HepG2 (cell line): ENCODE measurements at regions not wholly inside any gene's neighbourhood (a gene's known extent, or its start where the extent isn't known, plus 50 kb on each side); places are given as distances from the start of the nearest gene placed in this dataset.

Source experiments
- ATAC-seq: fragments of 200-7000 bp; cut with Tn5 transposase; 3 replicates; pipeline ENCODE4 v1.9.1; 2020; ENCODE audit warnings: mild to moderate bottlenecking, moderate library complexity
- BruUV-seq: library from RNA; stranded (reverse); fragments of 400-500 nt; replicated peaks from 2 replicates; lab custom pipeline; 2021; lab: Mats Ljungman, UMichigan
- CTCF ChIA-PET: fragments of 300-600 bp; formaldehyde crosslinking; extraction: SDS; loops from one replicate; lab custom pipeline; 2021; ENCODE audit warnings: low total read pairs, inconsistent platforms, low intra/inter-chr PET ratio; lab: Yijun Ruan, JAX
- POLR2A ChIA-PET: fragments of 350-600 bp; sonication (Branson Sonifier 250); formaldehyde crosslinking; loops from one replicate; lab custom pipeline; 2020; ENCODE audit warnings: antibody characterized with exemption, inconsistent platforms; lab: Yijun Ruan, JAX
- DNase-seq: peaks from one replicate; pipeline ENCODE4 v3.0.0-alpha.2; 2015; ENCODE audit warnings: low spot score
- FAIRE-seq: peaks from 3 replicates; lab custom pipeline; 2011; peaks lifted over from hg19 to GRCh38; lab: Jason Lieb, UNC
- H2AFZ ChIP-seq: one replicate; pipeline ENCODE4 v1.6.1; 2011; ENCODE audit warnings: low read length, inconsistent platforms
- H3K27ac ChIP-seq: fragments of 300-600 bp; 3 replicates; pipeline ENCODE4 v1.8.0; 2011; ENCODE audit warnings: mixed run types, mild to moderate bottlenecking, mixed read lengths, low read length, inconsistent platforms; ENCODE audit not compliant: insufficient read depth; ENCODE audit errors: extremely low read length
- H3K27me3 ChIP-seq, 2 experiments: fragments of 200-600 bp in 1 of 2; 2 replicates in 1 of 2; 3 replicates in 1 of 2; pipeline versions ENCODE4 v1.6.0 to v1.8.0; 2011; ENCODE audit warnings: low read length in 2 of 2, mild to moderate bottlenecking in 2 of 2, moderate library complexity in 2 of 2, inconsistent platforms in 1 of 2; ENCODE audit not compliant: insufficient read depth in 2 of 2, control insufficient read depth in 1 of 2
- H3K36me3 ChIP-seq, 2 experiments: fragments of 200-600 bp in 1 of 2; replicated peaks in 1 of 2; 2 replicates in 1 of 2; 3 replicates in 1 of 2; pipeline versions ENCODE4 v1.5.1 to v1.8.0; 2011; ENCODE audit warnings: low read length in 2 of 2, inconsistent platforms in 1 of 2; ENCODE audit not compliant: insufficient read depth in 2 of 2, control insufficient read depth in 1 of 2
- H3K4me1 ChIP-seq: 2 replicates; pipeline ENCODE4 v1.5.1; 2012; ENCODE audit warnings: low read length, inconsistent platforms; ENCODE audit not compliant: insufficient read depth
- H3K4me2 ChIP-seq: 2 replicates; pipeline ENCODE4 v1.6.0; 2011; ENCODE audit warnings: low read depth, low read length, inconsistent platforms
- H3K4me3 ChIP-seq, 3 experiments: fragments of 200-600 bp in 1 of 3; sonication (generic), shearing (Covaris generic) in 1 of 3; replicated peaks in 1 of 3; 2 replicates each; pipeline ENCODE4 v1.5.1; 2011 to 2016; ENCODE audit warnings: low read length in 3 of 3, inconsistent platforms in 2 of 3, low read depth in 2 of 3, mild to moderate bottlenecking in 2 of 3, control low read depth in 1 of 3, mixed read lengths in 1 of 3; ENCODE audit not compliant: insufficient read depth in 1 of 3
- H3K79me2 ChIP-seq: one replicate; pipeline ENCODE4 v1.6.1; 2011; ENCODE audit warnings: low read length, inconsistent platforms; ENCODE audit not compliant: insufficient read depth
- H3K9ac ChIP-seq: 2 replicates; pipeline ENCODE4 v1.6.0; 2011; ENCODE audit warnings: mild to moderate bottlenecking, low read depth, low read length, inconsistent platforms; ENCODE audit not compliant: insufficient read depth
- H3K9me3 ChIP-seq: 2 replicates; pipeline ENCODE4 v1.5.1; 2012; ENCODE audit warnings: mild to moderate bottlenecking, low read length
- H4K20me1 ChIP-seq: 2 replicates; pipeline ENCODE4 v1.6.0; 2011; ENCODE audit warnings: inconsistent platforms, mild to moderate bottlenecking, low read length, moderate library complexity; ENCODE audit not compliant: insufficient read depth
- BRD4 ChIP-seq: sonication (generic); formaldehyde crosslinking; IDR thresholded peaks from 2 replicates; pipeline ENCODE4 v1.4.0; 2020; ENCODE audit warnings: missing genetic modification reagents
- DNMT3B ChIP-seq: conservative IDR thresholded peaks from 2 replicates; pipeline ENCODE4 v1.6.1; 2016; ENCODE audit warnings: missing biosample characterization, control low read depth
- FOXP1 ChIP-seq, 2 experiments: fragments of 450-650 bp in 1 of 2; IDR thresholded peaks; 2 replicates each; pipeline ENCODE4 v1.6.1; 2017 to 2018; ENCODE audit warnings: antibody characterized with exemption in 1 of 2
- GLI4 ChIP-seq: sonication (generic); formaldehyde crosslinking; IDR thresholded peaks from 2 replicates; pipeline ENCODE4 v1.5.1; 2020; ENCODE audit warnings: missing genetic modification reagents, mild to moderate bottlenecking, moderate library complexity, borderline replicate concordance
- RAD21 ChIP-seq: fragments of 450-650 bp; formaldehyde crosslinking; IDR thresholded peaks from 2 replicates; pipeline ENCODE4 v1.5.0; 2020; ENCODE audit warnings: mild to moderate bottlenecking
- STAG1 ChIP-seq: sonication (generic); formaldehyde crosslinking; IDR thresholded peaks from 2 replicates; pipeline ENCODE4 v1.4.0; 2020; ENCODE audit warnings: missing genetic modification reagents
- ZNF7 ChIP-seq: IDR thresholded peaks from 2 replicates; pipeline ENCODE4 v1.6.1; 2016; ENCODE audit warnings: missing biosample characterization, missing genetic modification reagents
- WGBS: methylation state at CpG from one replicate; pipeline ENCODE4 v1.1.6; 2017; ENCODE audit warnings: low lambda C conversion rate; 5-methylcytosine and 5-hydroxymethylcytosine counted together
- in situ Hi-C: cut with HindIII; loops from 2 replicates; pipeline ENCODE4 v1.10.0; 2017; ENCODE audit warnings: low pct_unique_long_range_greater_than_20kb; ENCODE audit not compliant: extremely low pct_ligation_motif_present
- intact Hi-C: fragments of 100-400 bp; cut with micrococcal nuclease; formaldehyde crosslinking; loops from one replicate; pipeline ENCODE4 v1.10.0; 2022; ENCODE audit not compliant: unreplicated experiment
- TF ChIP-seq, protein P1 (sequence below): sonication (generic); formaldehyde crosslinking; IDR thresholded peaks from 2 replicates; pipeline ENCODE4 v1.4.0; 2020; ENCODE audit warnings: missing genetic modification reagents
- TF ChIP-seq, protein P2 (sequence below): sonication (generic); formaldehyde crosslinking; IDR thresholded peaks from 2 replicates; pipeline ENCODE4 v1.4.0; 2020; ENCODE audit warnings: missing genetic modification reagents
- TF ChIP-seq, protein P3 (sequence below): sonication (generic); formaldehyde crosslinking; IDR thresholded peaks from 2 replicates; pipeline ENCODE4 v1.8.0; 2023; ENCODE audit warnings: mild to moderate bottlenecking, missing genetic modification reagents
- TF ChIP-seq, protein P4 (sequence below): sonication (generic); formaldehyde crosslinking; IDR thresholded peaks from 2 replicates; pipeline ENCODE4 v1.5.0; 2020; ENCODE audit warnings: mild to moderate bottlenecking, missing genetic modification reagents, moderate library complexity

DNA sequence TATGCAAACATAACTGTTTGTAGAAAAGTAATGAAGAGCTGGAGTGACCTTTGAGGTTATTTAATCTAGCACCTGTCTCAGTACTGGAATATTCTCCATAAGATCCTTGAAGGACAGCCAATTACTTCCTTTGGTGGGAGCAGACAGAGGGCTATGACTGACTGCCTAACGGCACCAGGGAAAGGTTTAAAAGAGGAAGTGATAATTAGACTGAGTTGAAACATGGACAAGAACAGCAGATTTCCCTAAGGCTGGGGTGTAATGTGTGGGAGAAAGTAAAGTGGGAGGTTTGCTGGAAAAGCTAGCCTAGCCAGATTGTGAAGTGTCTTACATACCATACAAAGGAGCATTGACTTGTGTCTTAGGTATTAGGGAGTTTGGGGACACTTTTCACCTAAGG is 191.3 kb upstream of the PCDH9 start (continued):
- TF ChIP-seq, protein P1, sequence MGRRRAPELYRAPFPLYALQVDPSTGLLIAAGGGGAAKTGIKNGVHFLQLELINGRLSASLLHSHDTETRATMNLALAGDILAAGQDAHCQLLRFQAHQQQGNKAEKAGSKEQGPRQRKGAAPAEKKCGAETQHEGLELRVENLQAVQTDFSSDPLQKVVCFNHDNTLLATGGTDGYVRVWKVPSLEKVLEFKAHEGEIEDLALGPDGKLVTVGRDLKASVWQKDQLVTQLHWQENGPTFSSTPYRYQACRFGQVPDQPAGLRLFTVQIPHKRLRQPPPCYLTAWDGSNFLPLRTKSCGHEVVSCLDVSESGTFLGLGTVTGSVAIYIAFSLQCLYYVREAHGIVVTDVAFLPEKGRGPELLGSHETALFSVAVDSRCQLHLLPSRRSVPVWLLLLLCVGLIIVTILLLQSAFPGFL (CRISPR knock-in tag) = no peak
- TF ChIP-seq GLI4 (CRISPR knock-in tag) (no peak), ZNF7 (CRISPR knock-in tag) (no peak), BRD4 (no peak), FOXP1 (IDR thresholded peaks at IDR 0.05) (no peak), FOXP1 (CRISPR knock-in tag; IDR thresholded peaks at IDR 0.05) (no peak)
- TF ChIP-seq, protein P2, sequence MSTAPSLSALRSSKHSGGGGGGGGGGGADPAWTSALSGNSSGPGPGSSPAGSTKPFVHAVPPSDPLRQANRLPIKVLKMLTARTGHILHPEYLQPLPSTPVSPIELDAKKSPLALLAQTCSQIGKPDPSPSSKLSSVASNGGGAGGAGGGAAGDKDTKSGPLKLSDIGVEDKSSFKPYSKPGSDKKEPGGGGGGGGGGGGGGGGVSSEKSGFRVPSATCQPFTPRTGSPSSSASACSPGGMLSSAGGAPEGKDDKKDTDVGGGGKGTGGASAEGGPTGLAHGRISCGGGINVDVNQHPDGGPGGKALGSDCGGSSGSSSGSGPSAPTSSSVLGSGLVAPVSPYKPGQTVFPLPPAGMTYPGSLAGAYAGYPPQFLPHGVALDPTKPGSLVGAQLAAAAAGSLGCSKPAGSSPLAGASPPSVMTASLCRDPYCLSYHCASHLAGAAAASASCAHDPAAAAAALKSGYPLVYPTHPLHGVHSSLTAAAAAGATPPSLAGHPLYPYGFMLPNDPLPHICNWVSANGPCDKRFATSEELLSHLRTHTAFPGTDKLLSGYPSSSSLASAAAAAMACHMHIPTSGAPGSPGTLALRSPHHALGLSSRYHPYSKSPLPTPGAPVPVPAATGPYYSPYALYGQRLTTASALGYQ (CRISPR knock-in tag) = no peak
- TF ChIP-seq, protein P3, sequence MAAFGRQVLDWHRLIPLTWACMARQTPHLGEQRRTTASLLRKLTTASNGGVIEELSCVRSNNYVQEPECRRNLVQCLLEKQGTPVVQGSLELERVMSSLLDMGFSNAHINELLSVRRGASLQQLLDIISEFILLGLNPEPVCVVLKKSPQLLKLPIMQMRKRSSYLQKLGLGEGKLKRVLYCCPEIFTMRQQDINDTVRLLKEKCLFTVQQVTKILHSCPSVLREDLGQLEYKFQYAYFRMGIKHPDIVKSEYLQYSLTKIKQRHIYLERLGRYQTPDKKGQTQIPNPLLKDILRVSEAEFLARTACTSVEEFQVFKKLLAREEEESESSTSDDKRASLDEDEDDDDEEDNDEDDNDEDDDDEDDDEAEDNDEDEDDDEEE (CRISPR knock-in tag) = no peak
- TF ChIP-seq, all 625 proteins: peak for 0

DNA sequence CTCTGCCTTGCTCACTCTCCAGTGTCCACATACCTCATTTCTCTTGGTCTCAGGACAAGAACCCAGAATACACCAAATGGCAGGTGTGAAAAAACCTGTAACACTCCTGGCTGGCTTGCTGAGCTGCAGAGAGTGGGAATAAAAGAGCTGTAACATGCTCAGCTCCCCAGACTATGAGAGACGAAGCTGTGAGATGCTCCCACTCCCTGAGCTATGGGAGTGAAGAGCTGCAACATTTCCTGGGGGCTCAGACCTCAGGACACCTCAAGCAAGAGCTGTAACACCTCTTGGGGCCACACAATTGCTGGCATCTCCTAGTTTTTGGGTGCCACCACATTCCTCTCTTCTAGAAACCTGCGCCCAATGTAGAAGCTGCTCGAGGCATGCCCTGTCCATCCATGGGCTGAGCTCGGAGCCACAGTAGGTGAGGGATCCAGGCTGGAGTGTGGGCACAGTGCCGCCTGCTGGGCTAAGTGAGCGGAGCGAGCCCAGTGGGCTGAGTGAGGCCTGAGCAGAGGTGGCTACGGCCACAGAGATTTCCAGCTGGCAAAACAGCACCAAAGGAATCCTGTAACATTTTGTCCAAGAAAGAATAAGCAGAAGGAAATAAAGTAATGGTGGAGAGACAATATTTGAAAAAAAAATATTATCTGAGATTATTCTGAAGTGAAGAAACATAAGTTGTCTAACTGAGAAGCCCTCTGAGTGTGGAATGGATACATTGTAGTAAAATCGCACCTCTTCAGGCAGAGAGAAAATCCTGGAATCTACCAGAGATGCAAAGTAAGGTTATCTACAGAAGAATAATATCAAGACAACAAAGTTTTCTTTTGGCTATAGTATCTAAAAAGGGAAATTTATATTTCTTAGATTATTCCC is 186.2 kb upstream of the PCDH9 start:
- no peaks in the 10 kb centered on the region for H3K9me3 ChIP-seq
- CTCF ChIA-PET = no interaction called here
- WGBS = 14% methylated on average over 9 of the region's 9 CpGs
- H3K4me2 ChIP-seq = no peak overlapping the region
- intact Hi-C loops (no loop called here), in situ Hi-C loops (no loop called here)
- no peaks in the 10 kb centered on the region for H4K20me1 ChIP-seq
- no peaks in the 10 kb centered on the region for H3K79me2 ChIP-seq
- DNase-seq (peak; percentile 4), FAIRE-seq (no peak), ATAC-seq (peak; percentile 100)
- H3K36me3 ChIP-seq = no peaks in the 10 kb centered on the region
- no peak overlapping the region for H3K27ac ChIP-seq
- no peaks in the 10 kb centered on the region for H3K4me1 ChIP-seq
- no peak overlapping the region for H3K9ac ChIP-seq
- H3K4me3 ChIP-seq = no peak overlapping the region
- H2AFZ ChIP-seq = no peak overlapping the region
- POLR2A ChIA-PET = no interaction called here
- BruUV-seq = no TSS peak
- H3K27me3 ChIP-seq = no peaks in the 10 kb centered on the region
- TF ChIP-seq, protein P4, sequence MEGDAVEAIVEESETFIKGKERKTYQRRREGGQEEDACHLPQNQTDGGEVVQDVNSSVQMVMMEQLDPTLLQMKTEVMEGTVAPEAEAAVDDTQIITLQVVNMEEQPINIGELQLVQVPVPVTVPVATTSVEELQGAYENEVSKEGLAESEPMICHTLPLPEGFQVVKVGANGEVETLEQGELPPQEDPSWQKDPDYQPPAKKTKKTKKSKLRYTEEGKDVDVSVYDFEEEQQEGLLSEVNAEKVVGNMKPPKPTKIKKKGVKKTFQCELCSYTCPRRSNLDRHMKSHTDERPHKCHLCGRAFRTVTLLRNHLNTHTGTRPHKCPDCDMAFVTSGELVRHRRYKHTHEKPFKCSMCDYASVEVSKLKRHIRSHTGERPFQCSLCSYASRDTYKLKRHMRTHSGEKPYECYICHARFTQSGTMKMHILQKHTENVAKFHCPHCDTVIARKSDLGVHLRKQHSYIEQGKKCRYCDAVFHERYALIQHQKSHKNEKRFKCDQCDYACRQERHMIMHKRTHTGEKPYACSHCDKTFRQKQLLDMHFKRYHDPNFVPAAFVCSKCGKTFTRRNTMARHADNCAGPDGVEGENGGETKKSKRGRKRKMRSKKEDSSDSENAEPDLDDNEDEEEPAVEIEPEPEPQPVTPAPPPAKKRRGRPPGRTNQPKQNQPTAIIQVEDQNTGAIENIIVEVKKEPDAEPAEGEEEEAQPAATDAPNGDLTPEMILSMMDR (CRISPR knock-in tag) = peak; percentile 84
- TF ChIP-seq RAD21 (CRISPR knock-in tag) = peak; percentile 39
- TF ChIP-seq STAG1 (CRISPR knock-in tag) = peak; percentile 68
- no peak for TF ChIP-seq DNMT3B (CRISPR knock-in tag)
